Gastrocnemius medialis (tissue), 4 donors: ENCODE measurements at regions not wholly inside any gene's neighbourhood (a gene's known extent, or its start where the extent isn't known, plus 50 kb on each side); places are given as distances from the start of the nearest gene placed in this dataset.

Experiments used
- ATAC-seq, 2 donors: fragments of 150-250 bp; one replicate each; pipeline ENCODE4 v1.9.1; 2016
- DNase-seq, 2 donors: peaks; one replicate each; pipeline ENCODE4 v3.0.0-alpha.2; 2019
- H3K27ac ChIP-seq, 4 donors: fragments of 200-600 bp; sonication (generic); 1 replicate in 1 of 4; 2 replicates in 3 of 4; pipeline ENCODE4 v1.5.1; 2016 to 2018; ENCODE audit warnings: mild to moderate bottlenecking in 2 of 4, moderate library complexity in 1 of 4
- H3K27me3 ChIP-seq, 3 donors: fragments of 200-600 bp; sonication (generic) in 2 of 3; 1 replicate in 1 of 3; 2 replicates in 2 of 3; pipeline versions ENCODE4 v1.5.1 to v1.6.0; 2016 to 2019; ENCODE audit warnings: mild to moderate bottlenecking in 1 of 3, moderate library complexity in 1 of 3
- H3K36me3 ChIP-seq, 2 donors: fragments of 200-600 bp; sonication (generic) in 1 of 2; one replicate each; pipeline ENCODE4 v1.5.1; 2017 to 2018
- H3K4me1 ChIP-seq, 2 donors: fragments of 200-600 bp; sonication (generic) in 1 of 2; one replicate each; pipeline ENCODE4 v1.5.1; 2016 to 2017; ENCODE audit warnings: mild to moderate bottlenecking in 2 of 2
- H3K4me3 ChIP-seq, 4 donors: fragments of 200-600 bp; sonication (generic) in 3 of 4; 1 replicate in 1 of 4; 2 replicates in 3 of 4; pipeline ENCODE4 v1.5.1; 2016 to 2019; ENCODE audit warnings: mild to moderate bottlenecking in 2 of 4
- H3K9me3 ChIP-seq, 3 donors: fragments of 200-600 bp; sonication (generic) in 2 of 3; 1 replicate in 1 of 3; 2 replicates in 2 of 3; pipeline ENCODE4 v1.5.1; 2016 to 2019
- CTCF ChIP-seq, 5 experiments: fragments of 450-650 bp in 3 of 5; fragments of 200-600 bp in 2 of 5; sonication (generic) in 2 of 5; IDR thresholded peaks in 4 of 5; conservative IDR thresholded peaks in 1 of 5; 1 replicate in 4 of 5; 2 replicates in 1 of 5; pipeline ENCODE4 v1.5.1; 2016 to 2019; ENCODE audit warnings: antibody characterized with exemption in 5 of 5, mild to moderate bottlenecking in 3 of 5, moderate library complexity in 3 of 5
- POLR2A ChIP-seq, 2 donors: fragments of 450-650 bp; IDR thresholded peaks; one replicate each; pipeline ENCODE4 v1.6.1; 2017; ENCODE audit warnings: antibody characterized with exemption in 2 of 2, mild to moderate bottlenecking in 2 of 2, moderate library complexity in 2 of 2
- in situ Hi-C, 4 donors: fragments of 200-750 bp; cut with MboI; loops; one replicate each; pipeline versions ENCODE4 v1.15.0 to v1.8.0; 2017; ENCODE audit warnings: low sequenced_read_pairs in 4 of 4
- intact Hi-C: fragments of 100-400 bp; cut with DNase I; formaldehyde crosslinking; loops from one replicate; pipeline ENCODE4 v1.15.1; 2023; ENCODE audit warnings: low total_unique reads

- DNase-seq = no peak
- no peak for TF ChIP-seq CTCF (IDR thresholded peaks at IDR 0.05 in 4 of 5, conservative IDR thresholded peaks at IDR 0.05 in 1 of 5)
- TF ChIP-seq POLR2A (IDR thresholded peaks at IDR 0.05) = no peak
- intact Hi-C loops (no loop called here), in situ Hi-C loops (no loop called here)
- Histone ChIP-seq H3K27me3 (no peaks in the 10 kb centered on the region), H3K4me1 (no peaks in the 10 kb centered on the region), H3K9me3 (no peaks in the 10 kb centered on the region), H3K4me3 (no peak overlapping the region), H3K27ac (no peak overlapping the region), H3K36me3 (no peaks in the 10 kb centered on the region)
- no peak for ATAC-seq
These were observed 96.6 kb upstream of the TNR start for GRCh38 chr1:175839779-175840669.

GRCh38 chr1:175834597-175834996 is 91.2 kb upstream of the TNR start:
- no peaks in the 10 kb centered on the region for H3K27me3 ChIP-seq
- H3K27ac ChIP-seq = no peak overlapping the region
- H3K4me3 ChIP-seq = no peak overlapping the region
- intact Hi-C loops (no loop called here), in situ Hi-C loops (no loop called here)
- DNase-seq (no peak), ATAC-seq (no peak)
- no peaks in the 10 kb centered on the region for H3K36me3 ChIP-seq
- H3K9me3 ChIP-seq = no peaks in the 10 kb centered on the region
- TF ChIP-seq CTCF (IDR thresholded peaks at IDR 0.05 in 4 of 5, conservative IDR thresholded peaks at IDR 0.05 in 1 of 5) (no peak), POLR2A (IDR thresholded peaks at IDR 0.05) (no peak)
- H3K4me1 ChIP-seq = no peaks in the 10 kb centered on the region

- in situ Hi-C loops = no loop called here
- no peaks in the 10 kb centered on the region for H3K36me3 ChIP-seq
- DNase-seq = no peak
- no peaks in the 10 kb centered on the region for H3K4me1 ChIP-seq
- H3K27me3 ChIP-seq = no peaks in the 10 kb centered on the region
- no peak overlapping the region for H3K27ac ChIP-seq
- no peak overlapping the region for H3K4me3 ChIP-seq
- H3K9me3 ChIP-seq = no peaks in the 10 kb centered on the region
- intact Hi-C loops = no loop called here
- ATAC-seq = no peak
- TF ChIP-seq POLR2A (IDR thresholded peaks at IDR 0.05) (no peak), CTCF (IDR thresholded peaks at IDR 0.05 in 4 of 5, conservative IDR thresholded peaks at IDR 0.05 in 1 of 5) (no peak)
These were observed 90.6 kb upstream of the TNR start for GRCh38 chr1:175833951-175834350.

GRCh38 chr1:175833502-175833901 is 90.1 kb upstream of the TNR start:
- DNase-seq (no peak), ATAC-seq (no peak)
- no peak overlapping the region for H3K4me3 ChIP-seq
- H3K27ac ChIP-seq = no peak overlapping the region
- H3K27me3 ChIP-seq = no peaks in the 10 kb centered on the region
- in situ Hi-C loops (no loop called here), intact Hi-C loops (no loop called here)
- no peaks in the 10 kb centered on the region for H3K9me3 ChIP-seq
- H3K4me1 ChIP-seq = no peaks in the 10 kb centered on the region
- TF ChIP-seq POLR2A (IDR thresholded peaks at IDR 0.05) (no peak), CTCF (IDR thresholded peaks at IDR 0.05 in 4 of 5, conservative IDR thresholded peaks at IDR 0.05 in 1 of 5) (no peak)
- H3K36me3 ChIP-seq = no peaks in the 10 kb centered on the region
